GM12874 (cell line): ENCODE measurements at regions not wholly inside any gene's neighbourhood (a gene's known extent, or its start where the extent isn't known, plus 50 kb on each side); places are given as distances from the start of the nearest gene placed in this dataset.

Experiments used
- TF ChIP-seq, protein P1 (sequence below): IDR thresholded peaks from 2 replicates; pipeline ENCODE4 v1.5.1; 2011; ENCODE audit warnings: low read depth, mild to moderate bottlenecking, control low read depth, low read length, moderate library complexity; ENCODE audit not compliant: insufficient read depth

DNA sequence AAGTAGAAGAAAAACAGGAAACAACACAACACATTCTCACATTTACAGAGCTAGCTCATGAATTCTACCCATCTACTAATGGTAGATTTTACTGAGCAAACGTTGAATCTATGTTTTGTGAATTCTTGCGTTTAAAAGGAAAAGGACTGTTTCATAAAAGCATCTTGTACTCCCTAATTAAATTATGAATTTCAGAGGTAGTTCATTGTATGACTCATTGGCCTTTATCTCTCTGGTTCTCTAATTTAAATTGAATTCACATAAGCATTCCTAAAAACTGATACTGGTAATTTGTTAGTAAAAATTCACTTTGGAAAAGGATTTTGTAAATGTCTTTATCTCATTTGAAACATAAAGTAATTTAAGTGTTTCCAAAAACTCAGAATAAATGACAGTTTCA is 687.3 kb downstream of the BRINP3 start:
- TF ChIP-seq, protein P1, sequence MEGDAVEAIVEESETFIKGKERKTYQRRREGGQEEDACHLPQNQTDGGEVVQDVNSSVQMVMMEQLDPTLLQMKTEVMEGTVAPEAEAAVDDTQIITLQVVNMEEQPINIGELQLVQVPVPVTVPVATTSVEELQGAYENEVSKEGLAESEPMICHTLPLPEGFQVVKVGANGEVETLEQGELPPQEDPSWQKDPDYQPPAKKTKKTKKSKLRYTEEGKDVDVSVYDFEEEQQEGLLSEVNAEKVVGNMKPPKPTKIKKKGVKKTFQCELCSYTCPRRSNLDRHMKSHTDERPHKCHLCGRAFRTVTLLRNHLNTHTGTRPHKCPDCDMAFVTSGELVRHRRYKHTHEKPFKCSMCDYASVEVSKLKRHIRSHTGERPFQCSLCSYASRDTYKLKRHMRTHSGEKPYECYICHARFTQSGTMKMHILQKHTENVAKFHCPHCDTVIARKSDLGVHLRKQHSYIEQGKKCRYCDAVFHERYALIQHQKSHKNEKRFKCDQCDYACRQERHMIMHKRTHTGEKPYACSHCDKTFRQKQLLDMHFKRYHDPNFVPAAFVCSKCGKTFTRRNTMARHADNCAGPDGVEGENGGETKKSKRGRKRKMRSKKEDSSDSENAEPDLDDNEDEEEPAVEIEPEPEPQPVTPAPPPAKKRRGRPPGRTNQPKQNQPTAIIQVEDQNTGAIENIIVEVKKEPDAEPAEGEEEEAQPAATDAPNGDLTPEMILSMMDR: no peak

DNA sequence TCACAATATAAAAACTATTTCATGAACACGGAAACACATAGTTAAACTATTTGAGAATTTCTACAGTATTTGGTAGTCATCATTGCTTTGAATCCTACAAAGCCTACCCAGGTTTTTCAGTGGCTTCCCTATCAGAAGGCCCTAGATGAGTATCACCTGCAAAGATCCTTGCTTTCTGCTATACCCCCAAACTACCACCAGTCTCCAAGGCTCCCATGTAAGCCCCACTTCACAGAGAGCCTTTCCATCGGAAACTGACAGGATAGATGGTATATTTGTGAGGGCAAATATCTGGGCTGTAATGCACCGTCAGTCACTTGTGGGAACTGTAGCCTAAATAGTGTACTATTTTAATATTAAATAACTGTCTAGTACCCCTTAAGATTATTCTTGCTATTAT is 674.3 kb downstream of the BRINP3 start:
- TF ChIP-seq, protein P1: no peak

DNA sequence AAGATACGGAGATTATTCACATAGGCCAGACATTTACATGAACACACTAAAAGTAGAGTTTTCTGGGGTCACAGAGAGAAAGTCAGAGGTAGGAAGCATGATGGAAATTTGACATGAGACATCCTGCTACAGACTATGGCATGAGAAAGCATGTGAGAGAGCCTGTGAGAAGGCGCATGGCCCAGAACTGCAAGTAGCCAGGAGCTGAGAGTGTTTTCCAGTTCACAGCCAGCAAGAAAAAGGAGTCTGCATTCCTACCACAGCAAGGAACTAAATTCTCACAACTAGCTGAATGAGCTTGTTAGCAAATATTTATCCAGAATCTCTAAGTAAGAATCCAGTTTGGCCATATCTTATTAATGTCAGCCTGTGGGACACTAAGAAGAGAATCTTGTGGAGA is 673.3 kb downstream of the BRINP3 start:
- TF ChIP-seq, protein P1: no peak

- TF ChIP-seq, protein P1: no peak
These were observed 671.9 kb downstream of the BRINP3 start for GRCh38 chr1:189805735-189806134.

DNA sequence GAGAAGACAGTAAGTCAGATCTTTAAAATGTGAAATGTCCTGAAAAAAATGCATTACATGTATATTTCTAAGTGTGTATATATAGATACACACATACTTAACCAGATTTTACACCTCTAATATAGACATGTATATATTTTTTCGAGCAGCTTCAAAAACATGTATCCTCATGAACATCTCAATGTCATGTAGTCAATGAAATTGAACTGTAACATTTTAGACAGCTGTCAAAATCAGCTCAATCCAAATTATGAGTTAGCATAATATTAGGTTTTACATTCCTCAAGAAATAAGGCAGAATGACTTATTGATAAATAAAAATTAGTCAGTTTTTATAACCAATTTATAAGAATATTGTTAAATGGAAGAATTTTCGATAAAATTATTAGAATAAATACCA is 665.7 kb downstream of the BRINP3 start:
- TF ChIP-seq, protein P1: no peak

GRCh38 chr1:189816558-189816957 is 661.1 kb downstream of the BRINP3 start:
- TF ChIP-seq, protein P1: no peak

GRCh38 chr1:189819751-189820150 is 657.9 kb downstream of the BRINP3 start:
- TF ChIP-seq, protein P1: no peak

DNA sequence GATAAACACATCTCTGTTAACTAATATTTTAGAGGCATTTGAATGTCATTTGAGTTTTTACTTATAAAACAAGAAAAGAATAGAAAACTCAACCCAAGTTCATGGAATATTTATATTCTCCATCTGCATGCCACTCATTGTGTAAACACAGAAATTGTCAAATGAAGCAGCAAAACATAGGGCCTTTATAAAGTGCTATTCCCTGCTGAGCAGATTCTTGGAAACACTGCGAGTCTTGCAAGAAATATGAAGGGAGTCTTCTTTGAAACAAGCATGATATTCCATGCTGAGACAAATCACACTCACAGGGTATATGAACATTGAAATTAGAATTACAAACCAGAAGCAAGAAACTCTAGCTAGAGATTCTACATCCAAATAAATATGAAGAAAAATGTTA is 655.8 kb downstream of the BRINP3 start:
- TF ChIP-seq, protein P1: no peak
